GM12864 (cell line): ENCODE measurements at regions not wholly inside any gene's neighbourhood (a gene's known extent, or its start where the extent isn't known, plus 50 kb on each side); places are given as distances from the start of the nearest gene placed in this dataset.
"Not testable (repeated sequence)": the region's sequence is repeated elsewhere in the genome, so short reads cannot be mapped to it uniquely, and the experiment has no call there.

Source experiments
- DNase-seq: peaks from one replicate; pipeline ENCODE4 v3.0.0-alpha.2; 2011; ENCODE audit warnings: low read depth
- H3K4me3 ChIP-seq: 2 replicates; pipeline ENCODE4 v1.5.1; 2011; ENCODE audit warnings: mild to moderate bottlenecking, low read depth, low read length, control low read depth
- CTCF ChIP-seq: IDR thresholded peaks from 2 replicates; pipeline ENCODE4 v1.5.1; 2011; ENCODE audit warnings: low read depth, mild to moderate bottlenecking, moderate library complexity, low read length, control low read depth, inconsistent platforms; ENCODE audit errors: missing control alignments

- no peak overlapping the region for H3K4me3 ChIP-seq
- DNase-seq: no peak
- no peak for TF ChIP-seq CTCF
Observed at GRCh38 chr4:1566838-1567518, 117.1 kb downstream of the FAM53A start.

GRCh38 chr4:1566301-1566837 lies 117.7 kb downstream of the FAM53A start:
- DNase-seq, H3K4me3 ChIP-seq: not testable (repeated sequence)

- no peak for TF ChIP-seq CTCF
- no peak for DNase-seq
- no peak overlapping the region for H3K4me3 ChIP-seq
Observed at GRCh38 chr4:1565598-1566295, 118.4 kb downstream of the FAM53A start.

GRCh38 chr4:1564535-1565375 lies 119.4 kb downstream of the FAM53A start:
- H3K4me3 ChIP-seq: no peak overlapping the region
- no peak for TF ChIP-seq CTCF
- no peak for DNase-seq

- no peak overlapping the region for H3K4me3 ChIP-seq
- TF ChIP-seq CTCF: no peak
- no peak for DNase-seq
Observed at GRCh38 chr4:1563768-1564485, 120.2 kb downstream of the FAM53A start.

GRCh38 chr4:1563241-1563640 lies 120.9 kb downstream of the FAM53A start:
- no peak overlapping the region for H3K4me3 ChIP-seq
- DNase-seq: no peak
- TF ChIP-seq CTCF: no peak
